K562 (cell line): ENCODE measurements at regions not wholly inside any gene's neighbourhood (a gene's known extent, or its start where the extent isn't known, plus 50 kb on each side); places are given as distances from the start of the nearest gene placed in this dataset.

Experiments
- CREBBP ChIP-seq: IDR thresholded peaks from one replicate; pipeline ENCODE4 v1.6.1; 2012; ENCODE audit warnings: low read depth, mild to moderate bottlenecking, control low read depth, inconsistent platforms, low read length
- FOXJ3 ChIP-seq: sonication (generic); formaldehyde crosslinking; IDR thresholded peaks from 2 replicates; pipeline ENCODE4 v1.4.0; 2020; ENCODE audit warnings: mild to moderate bottlenecking, missing genetic modification reagents
- NR2F6 ChIP-seq: fragments of 450-650 bp; formaldehyde crosslinking; IDR thresholded peaks from 2 replicates; pipeline ENCODE4 v1.4.0; 2020; ENCODE audit warnings: mild to moderate bottlenecking
- ZNF140 ChIP-seq: fragments of 250-450 bp; sonication (Bioruptor Pico); IDR thresholded peaks from 2 replicates; pipeline ENCODE4 v1.8.0; 2021; ENCODE audit warnings: moderate library complexity, mild to moderate bottlenecking, inconsistent platforms
- ZNF589 ChIP-seq: fragments of 200-800 bp; sonication (Bioruptor generic); IDR thresholded peaks from 2 replicates; pipeline ENCODE4 v1.6.1; 2016; ENCODE audit warnings: low read depth, missing genetic modification characterization, missing compliant biosample characterization
- TF ChIP-seq, protein P1 (sequence below), 2 experiments: fragments of 450-650 bp; IDR thresholded peaks; 2 replicates each; pipeline ENCODE4 v1.6.1; 2016; ENCODE audit warnings: mild to moderate bottlenecking in 2 of 2, borderline replicate concordance in 1 of 2, low read depth in 1 of 2, moderate library complexity in 1 of 2
- TF ChIP-seq, protein P2 (sequence below): sonication (generic); formaldehyde crosslinking; IDR thresholded peaks from 2 replicates; pipeline ENCODE4 v1.8.1; 2023; ENCODE audit warnings: mild to moderate bottlenecking, missing genetic modification reagents
- TF ChIP-seq, protein P3 (sequence below): sonication (generic); formaldehyde crosslinking; IDR thresholded peaks from 2 replicates; pipeline ENCODE4 v1.8.0; 2022; ENCODE audit warnings: mild to moderate bottlenecking, missing genetic modification reagents, borderline replicate concordance

DNA sequence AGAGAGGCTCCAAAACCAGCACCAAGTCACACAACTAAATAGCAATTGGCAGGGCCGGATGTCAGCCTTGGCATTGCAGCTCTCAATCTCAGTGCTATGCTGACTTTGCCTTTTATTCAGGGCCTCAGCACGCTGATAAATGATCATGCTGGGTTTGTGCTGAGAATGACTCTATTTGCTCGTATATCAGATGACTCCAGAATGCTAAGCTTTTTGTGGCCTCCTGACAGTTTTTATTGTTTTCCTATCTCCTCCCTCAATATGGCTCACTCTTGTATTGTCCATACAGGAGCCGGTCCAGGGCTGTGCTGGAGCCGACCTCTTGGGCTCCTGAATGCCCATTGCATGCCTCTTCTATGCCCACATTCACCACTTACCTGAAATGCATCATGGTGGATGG, 211.0 kb downstream of the EFNB2 start (continued):
- TF ChIP-seq, protein P1, sequence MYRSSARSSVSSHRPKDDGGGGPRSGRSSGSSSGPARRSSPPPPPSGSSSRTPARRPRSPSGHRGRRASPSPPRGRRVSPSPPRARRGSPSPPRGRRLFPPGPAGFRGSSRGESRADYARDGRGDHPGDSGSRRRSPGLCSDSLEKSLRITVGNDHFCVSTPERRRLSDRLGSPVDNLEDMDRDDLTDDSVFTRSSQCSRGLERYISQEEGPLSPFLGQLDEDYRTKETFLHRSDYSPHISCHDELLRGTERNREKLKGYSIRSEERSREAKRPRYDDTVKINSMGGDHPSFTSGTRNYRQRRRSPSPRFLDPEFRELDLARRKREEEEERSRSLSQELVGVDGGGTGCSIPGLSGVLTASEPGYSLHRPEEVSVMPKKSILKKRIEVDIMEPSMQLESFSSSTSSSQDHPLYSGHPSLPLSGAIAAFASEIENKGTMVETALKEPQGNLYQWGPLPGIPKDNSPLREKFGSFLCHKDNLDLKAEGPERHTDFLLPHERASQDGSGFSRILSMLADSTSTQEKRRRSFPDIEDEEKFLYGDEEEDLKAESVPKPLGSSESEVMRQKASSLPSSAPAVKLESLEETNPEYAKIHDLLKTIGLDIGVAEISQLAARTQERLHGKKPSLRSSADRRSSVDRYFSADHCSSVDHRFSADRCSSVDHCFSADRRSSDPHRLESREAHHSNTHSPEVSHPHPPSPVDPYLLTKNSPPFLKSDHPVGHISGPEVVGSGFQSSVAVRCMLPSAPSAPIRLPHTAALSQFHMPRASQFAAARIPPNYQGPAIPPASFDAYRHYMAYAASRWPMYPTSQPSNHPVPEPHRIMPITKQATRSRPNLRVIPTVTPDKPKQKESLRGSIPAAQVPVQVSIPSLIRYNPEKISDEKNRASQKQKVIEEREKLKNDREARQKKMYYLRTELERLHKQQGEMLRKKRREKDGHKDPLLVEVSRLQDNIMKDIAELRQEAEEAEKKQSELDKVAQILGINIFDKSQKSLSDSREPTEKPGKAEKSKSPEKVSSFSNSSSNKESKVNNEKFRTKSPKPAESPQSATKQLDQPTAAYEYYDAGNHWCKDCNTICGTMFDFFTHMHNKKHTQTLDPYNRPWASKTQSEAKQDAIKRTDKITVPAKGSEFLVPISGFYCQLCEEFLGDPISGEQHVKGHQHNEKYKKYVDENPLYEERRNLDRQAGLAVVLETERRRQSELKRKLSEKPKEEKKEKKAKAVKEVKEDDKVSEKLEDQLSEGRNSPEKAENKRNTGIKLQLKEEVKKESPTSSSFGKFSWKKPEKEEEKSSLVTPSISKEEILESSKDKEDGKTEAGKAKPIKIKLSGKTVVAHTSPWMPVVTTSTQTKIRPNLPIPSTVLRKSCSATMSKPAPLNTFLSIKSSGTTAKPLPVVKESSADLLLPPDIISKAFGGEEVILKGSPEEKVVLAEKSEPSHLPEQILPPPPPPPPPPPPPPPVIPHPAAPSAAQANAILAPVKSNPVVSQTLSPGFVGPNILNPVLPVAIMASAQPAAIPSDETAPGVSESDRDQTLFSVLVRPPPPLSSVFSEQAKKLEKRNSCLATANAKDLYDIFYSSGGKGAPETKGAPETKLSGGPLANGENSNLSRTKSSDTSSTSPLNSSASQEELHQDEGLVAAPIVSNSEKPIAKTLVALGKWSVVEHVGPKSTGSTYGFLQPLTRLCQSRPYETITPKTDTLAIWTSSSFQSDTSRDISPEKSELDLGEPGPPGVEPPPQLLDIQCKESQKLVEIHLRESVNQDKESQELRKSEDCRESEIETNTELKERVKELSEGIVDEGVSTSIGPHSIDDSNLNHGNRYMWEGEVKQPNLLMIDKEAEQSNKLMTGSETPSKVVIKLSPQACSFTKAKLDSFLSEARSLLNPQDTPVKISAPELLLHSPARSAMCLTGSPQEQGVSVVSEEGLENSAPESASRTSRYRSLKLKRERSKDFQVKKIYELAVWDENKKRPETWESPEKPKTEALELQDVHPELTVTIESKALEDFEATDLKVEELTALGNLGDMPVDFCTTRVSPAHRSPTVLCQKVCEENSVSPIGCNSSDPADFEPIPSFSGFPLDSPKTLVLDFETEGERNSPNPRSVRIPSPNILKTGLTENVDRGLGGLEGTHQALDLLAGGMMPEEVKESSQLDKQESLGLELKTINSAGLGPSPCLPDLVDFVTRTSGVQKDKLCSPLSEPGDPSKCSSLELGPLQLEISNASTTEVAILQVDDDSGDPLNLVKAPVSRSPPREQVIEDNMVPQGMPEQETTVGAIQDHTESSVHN (IDR thresholded peaks at IDR 0.05; ENCODE audit: borderline replicate concordance in 1 of 2, low read depth in 1 of 2): no peak
- TF ChIP-seq ZNF589 (CRISPR knock-in tag): no peak
- TF ChIP-seq ZNF140 (CRISPR knock-in tag): no peak
- TF ChIP-seq CREBBP: no peak
- TF ChIP-seq, protein P2, sequence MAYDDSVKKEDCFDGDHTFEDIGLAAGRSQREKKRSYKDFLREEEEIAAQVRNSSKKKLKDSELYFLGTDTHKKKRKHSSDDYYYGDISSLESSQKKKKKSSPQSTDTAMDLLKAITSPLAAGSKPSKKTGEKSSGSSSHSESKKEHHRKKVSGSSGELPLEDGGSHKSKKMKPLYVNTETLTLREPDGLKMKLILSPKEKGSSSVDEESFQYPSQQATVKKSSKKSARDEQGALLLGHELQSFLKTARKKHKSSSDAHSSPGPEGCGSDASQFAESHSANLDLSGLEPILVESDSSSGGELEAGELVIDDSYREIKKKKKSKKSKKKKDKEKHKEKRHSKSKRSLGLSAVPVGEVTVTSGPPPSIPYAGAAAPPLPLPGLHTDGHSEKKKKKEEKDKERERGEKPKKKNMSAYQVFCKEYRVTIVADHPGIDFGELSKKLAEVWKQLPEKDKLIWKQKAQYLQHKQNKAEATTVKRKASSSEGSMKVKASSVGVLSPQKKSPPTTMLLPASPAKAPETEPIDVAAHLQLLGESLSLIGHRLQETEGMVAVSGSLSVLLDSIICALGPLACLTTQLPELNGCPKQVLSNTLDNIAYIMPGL (CRISPR knock-in tag): no peak
- no peak for TF ChIP-seq NR2F6
- no peak for TF ChIP-seq FOXJ3 (CRISPR knock-in tag)
- TF ChIP-seq, protein P3, sequence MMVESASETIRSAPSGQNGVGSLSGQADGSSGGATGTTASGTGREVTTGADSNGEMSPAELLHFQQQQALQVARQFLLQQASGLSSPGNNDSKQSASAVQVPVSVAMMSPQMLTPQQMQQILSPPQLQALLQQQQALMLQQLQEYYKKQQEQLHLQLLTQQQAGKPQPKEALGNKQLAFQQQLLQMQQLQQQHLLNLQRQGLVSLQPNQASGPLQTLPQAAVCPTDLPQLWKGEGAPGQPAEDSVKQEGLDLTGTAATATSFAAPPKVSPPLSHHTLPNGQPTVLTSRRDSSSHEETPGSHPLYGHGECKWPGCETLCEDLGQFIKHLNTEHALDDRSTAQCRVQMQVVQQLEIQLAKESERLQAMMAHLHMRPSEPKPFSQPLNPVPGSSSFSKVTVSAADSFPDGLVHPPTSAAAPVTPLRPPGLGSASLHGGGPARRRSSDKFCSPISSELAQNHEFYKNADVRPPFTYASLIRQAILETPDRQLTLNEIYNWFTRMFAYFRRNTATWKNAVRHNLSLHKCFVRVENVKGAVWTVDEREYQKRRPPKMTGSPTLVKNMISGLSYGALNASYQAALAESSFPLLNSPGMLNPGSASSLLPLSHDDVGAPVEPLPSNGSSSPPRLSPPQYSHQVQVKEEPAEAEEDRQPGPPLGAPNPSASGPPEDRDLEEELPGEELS: no peak
